Nephron progenitor cell (in vitro differentiated cells): ENCODE measurements at regions not wholly inside any gene's neighbourhood (a gene's known extent, or its start where the extent isn't known, plus 50 kb on each side); places are given as distances from the start of the nearest gene placed in this dataset.

ENCODE experiments used
- DNase-seq: peaks from one replicate; pipeline ENCODE4 v3.0.0; 2021
- H3K27ac Mint-ChIP-seq: 2 replicates; pipeline ENCODE4 v1.8.0; 2021; ENCODE audit warnings: mild to moderate bottlenecking, moderate library complexity, mixed read lengths
- H3K27me3 Mint-ChIP-seq: 2 replicates; pipeline ENCODE4 v1.8.0; 2021; ENCODE audit warnings: mild to moderate bottlenecking, low read depth, mixed read lengths; ENCODE audit not compliant: poor library complexity
- H3K36me3 Mint-ChIP-seq: 2 replicates; pipeline ENCODE4 v1.8.0; 2021; ENCODE audit warnings: low read depth, mixed read lengths
- H3K4me1 Mint-ChIP-seq: 2 replicates; pipeline ENCODE4 v1.8.0; 2021; ENCODE audit warnings: mixed read lengths
- H3K4me3 Mint-ChIP-seq: 2 replicates; pipeline ENCODE4 v1.8.0; 2021; ENCODE audit warnings: mild to moderate bottlenecking, moderate library complexity, mixed read lengths
- H3K9me3 Mint-ChIP-seq: 2 replicates; pipeline ENCODE4 v1.8.0; 2021; ENCODE audit warnings: mild to moderate bottlenecking, moderate library complexity, mixed read lengths
- CTCF ChIP-seq: fragments of 200-600 bp; sonication (generic); IDR thresholded peaks from 2 replicates; pipeline ENCODE4 v1.5.0; 2021; ENCODE audit warnings: antibody characterized with exemption

GRCh38 chr7:54116956-54117355 is 425.2 kb upstream of the VSTM2A start:
- no peaks in the 10 kb centered on the region for H3K9me3 Mint-ChIP-seq
- no peak for DNase-seq
- H3K27ac Mint-ChIP-seq, result no peak overlapping the region
- no peak for TF ChIP-seq CTCF
- no peaks in the 10 kb centered on the region for H3K36me3 Mint-ChIP-seq
- H3K27me3 Mint-ChIP-seq, result no peaks in the 10 kb centered on the region
- H3K4me1 Mint-ChIP-seq, result peaks cover 5% of the 10 kb centered on the region
- H3K4me3 Mint-ChIP-seq, result no peak overlapping the region

DNA sequence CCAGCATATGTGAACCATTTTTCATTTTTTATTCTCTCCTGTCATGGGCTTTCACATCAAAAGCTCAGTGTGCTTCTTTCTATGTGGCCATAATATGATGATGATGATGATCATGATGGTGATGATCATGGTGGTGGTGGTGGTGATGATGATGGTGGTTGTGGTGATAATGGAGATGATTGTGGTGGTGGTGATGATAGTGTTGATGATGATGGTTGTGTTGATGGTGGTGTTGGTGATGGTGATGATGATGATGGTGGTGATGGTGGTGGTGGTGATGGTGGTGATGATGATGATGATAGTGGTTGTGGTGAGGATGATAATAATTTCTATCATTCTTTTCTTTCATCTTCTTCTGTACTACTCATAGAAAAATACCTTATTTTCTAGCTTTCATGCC is 413.1 kb upstream of the VSTM2A start:
- Mint-ChIP-seq H3K27me3 (peaks cover 3% of the 10 kb centered on the region), H3K9me3 (peaks cover 15% of the 10 kb centered on the region), H3K4me1 (no peaks in the 10 kb centered on the region), H3K27ac (no peak overlapping the region), H3K4me3 (no peak overlapping the region), H3K36me3 (no peaks in the 10 kb centered on the region)
- TF ChIP-seq CTCF, result no peak
- no peak for DNase-seq

DNA sequence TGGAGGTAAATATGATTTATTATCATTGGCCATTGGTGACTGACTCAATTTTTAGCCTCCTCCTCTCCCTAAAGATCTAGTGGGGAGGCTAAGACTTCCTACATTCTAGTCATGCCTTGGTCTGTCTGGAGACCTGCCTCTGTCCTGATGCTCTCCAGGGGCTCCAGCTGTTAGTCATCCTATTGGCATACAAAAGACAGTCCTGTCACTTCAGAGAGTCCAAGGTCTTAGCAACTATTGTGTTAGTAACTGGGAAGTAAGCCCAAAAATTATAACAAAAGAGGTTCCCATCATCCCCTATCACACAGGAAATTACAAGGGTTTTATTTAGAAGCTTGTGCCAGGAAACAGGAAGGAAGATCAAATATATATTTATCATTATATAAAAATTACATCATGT is 400.6 kb upstream of the VSTM2A start:
- no peak for TF ChIP-seq CTCF
- H3K27me3 Mint-ChIP-seq, result no peaks in the 10 kb centered on the region
- H3K36me3 Mint-ChIP-seq, result no peaks in the 10 kb centered on the region
- no peaks in the 10 kb centered on the region for H3K9me3 Mint-ChIP-seq
- no peak overlapping the region for H3K4me3 Mint-ChIP-seq
- no peak overlapping the region for H3K27ac Mint-ChIP-seq
- no peaks in the 10 kb centered on the region for H3K4me1 Mint-ChIP-seq
- no peak for DNase-seq

GRCh38 chr7:54145716-54146115 is 396.5 kb upstream of the VSTM2A start:
- H3K4me3 Mint-ChIP-seq, result no peak overlapping the region
- H3K9me3 Mint-ChIP-seq, result no peaks in the 10 kb centered on the region
- H3K27me3 Mint-ChIP-seq, result no peaks in the 10 kb centered on the region
- no peaks in the 10 kb centered on the region for H3K36me3 Mint-ChIP-seq
- TF ChIP-seq CTCF, result no peak
- no peak overlapping the region for H3K27ac Mint-ChIP-seq
- H3K4me1 Mint-ChIP-seq, result no peaks in the 10 kb centered on the region
- DNase-seq, result no peak

- Mint-ChIP-seq H3K27ac (no peak overlapping the region), H3K9me3 (no peaks in the 10 kb centered on the region), H3K36me3 (no peaks in the 10 kb centered on the region), H3K4me3 (no peak overlapping the region), H3K4me1 (no peaks in the 10 kb centered on the region), H3K27me3 (no peaks in the 10 kb centered on the region)
- TF ChIP-seq CTCF, result no peak
- no peak for DNase-seq
These were observed 388.7 kb upstream of the VSTM2A start for GRCh38 chr7:54153462-54153861.

GRCh38 chr7:54159088-54159487 is 383.1 kb upstream of the VSTM2A start:
- no peak for DNase-seq
- Mint-ChIP-seq H3K9me3 (no peaks in the 10 kb centered on the region), H3K27ac (no peak overlapping the region), H3K4me1 (no peaks in the 10 kb centered on the region), H3K36me3 (no peaks in the 10 kb centered on the region), H3K27me3 (peaks cover 3% of the 10 kb centered on the region), H3K4me3 (no peak overlapping the region)
- TF ChIP-seq CTCF, result no peak
